DND-41 (cell line): ENCODE measurements at regions not wholly inside any gene's neighbourhood (a gene's known extent, or its start where the extent isn't known, plus 50 kb on each side); places are given as distances from the start of the nearest gene placed in this dataset.

ENCODE experiments used
- EZH2 ChIP-seq: IDR thresholded peaks from 3 replicates; pipeline ENCODE4 v1.6.1; 2012; ENCODE audit warnings: borderline replicate concordance, low read depth, mild to moderate bottlenecking, moderate library complexity, low read length, inconsistent platforms; ENCODE audit not compliant: severe bottlenecking
- TF ChIP-seq, protein P1 (sequence below): IDR thresholded peaks from 2 replicates; pipeline ENCODE4 v1.5.1; 2012; ENCODE audit warnings: borderline replicate concordance, low read length, moderate library complexity, mild to moderate bottlenecking; ENCODE audit not compliant: poor library complexity, severe bottlenecking; ENCODE audit errors: extremely low read depth

GRCh38 chr3:35565048-35565447, 74.3 kb upstream of the ARPP21 start:
- TF ChIP-seq, protein P1, sequence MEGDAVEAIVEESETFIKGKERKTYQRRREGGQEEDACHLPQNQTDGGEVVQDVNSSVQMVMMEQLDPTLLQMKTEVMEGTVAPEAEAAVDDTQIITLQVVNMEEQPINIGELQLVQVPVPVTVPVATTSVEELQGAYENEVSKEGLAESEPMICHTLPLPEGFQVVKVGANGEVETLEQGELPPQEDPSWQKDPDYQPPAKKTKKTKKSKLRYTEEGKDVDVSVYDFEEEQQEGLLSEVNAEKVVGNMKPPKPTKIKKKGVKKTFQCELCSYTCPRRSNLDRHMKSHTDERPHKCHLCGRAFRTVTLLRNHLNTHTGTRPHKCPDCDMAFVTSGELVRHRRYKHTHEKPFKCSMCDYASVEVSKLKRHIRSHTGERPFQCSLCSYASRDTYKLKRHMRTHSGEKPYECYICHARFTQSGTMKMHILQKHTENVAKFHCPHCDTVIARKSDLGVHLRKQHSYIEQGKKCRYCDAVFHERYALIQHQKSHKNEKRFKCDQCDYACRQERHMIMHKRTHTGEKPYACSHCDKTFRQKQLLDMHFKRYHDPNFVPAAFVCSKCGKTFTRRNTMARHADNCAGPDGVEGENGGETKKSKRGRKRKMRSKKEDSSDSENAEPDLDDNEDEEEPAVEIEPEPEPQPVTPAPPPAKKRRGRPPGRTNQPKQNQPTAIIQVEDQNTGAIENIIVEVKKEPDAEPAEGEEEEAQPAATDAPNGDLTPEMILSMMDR: no peak
- TF ChIP-seq EZH2: no peak
